H1 (cell line): ENCODE measurements at regions not wholly inside any gene's neighbourhood (a gene's known extent, or its start where the extent isn't known, plus 50 kb on each side); places are given as distances from the start of the nearest gene placed in this dataset.

ENCODE experiments used
- CTCF ChIA-PET: fragments of 300-600 bp; sonication (Branson Sonifier 250); formaldehyde crosslinking; loops from one replicate; lab custom pipeline; 2021; ENCODE audit not compliant: partially characterized antibody; lab: Charles Lee
- POLR2A ChIA-PET: fragments of 300-600 bp; sonication (Branson Sonifier 250); formaldehyde crosslinking; loops from one replicate; lab custom pipeline; 2021; ENCODE audit warnings: inconsistent platforms; ENCODE audit not compliant: partially characterized antibody; lab: Charles Lee
- DNase-seq, 2 experiments: peaks; one replicate each; pipeline versions ENCODE4 v3.0.0 to v3.0.0-alpha.2; 2010 to 2022; ENCODE audit warnings: low spot score in 2 of 2, low read depth in 1 of 2, mixed read lengths in 1 of 2
- FAIRE-seq: peaks from 2 replicates; lab custom pipeline; 2011; peaks lifted over from hg19 to GRCh38; lab: Jason Lieb, UNC
- H2AFZ ChIP-seq: 2 replicates; pipeline ENCODE4 v1.8.1; 2012; ENCODE audit warnings: low read length, inconsistent platforms
- H2AK5ac ChIP-seq: 2 replicates; pipeline ENCODE4 v1.6.1; 2013; ENCODE audit warnings: low read depth, low read length
- H2BK120ac ChIP-seq: replicated peaks from 2 replicates; pipeline ENCODE3; 2013; ENCODE audit warnings: low read depth, low read length, inconsistent platforms
- H2BK12ac ChIP-seq: 2 replicates; pipeline ENCODE4 v1.6.1; 2013; ENCODE audit warnings: low read depth, low read length
- H2BK15ac ChIP-seq: 2 replicates; pipeline ENCODE4 v1.6.1; 2013; ENCODE audit warnings: low read length
- H2BK20ac ChIP-seq: 2 replicates; pipeline ENCODE4 v1.6.1; 2013; ENCODE audit warnings: low read length
- H2BK5ac ChIP-seq: 2 replicates; pipeline ENCODE4 v1.6.1; 2013; ENCODE audit warnings: low read depth, low read length
- H3K14ac ChIP-seq: 2 replicates; pipeline ENCODE4 v1.6.1; 2013; ENCODE audit warnings: inconsistent platforms; ENCODE audit not compliant: insufficient read length
- H3K18ac ChIP-seq: 2 replicates; pipeline ENCODE4 v1.6.1; 2013; ENCODE audit warnings: low read length; ENCODE audit errors: extremely low read depth
- H3K23ac ChIP-seq: 2 replicates; pipeline ENCODE4 v1.6.1; 2013; ENCODE audit warnings: inconsistent platforms; ENCODE audit not compliant: insufficient read length
- H3K23me2 ChIP-seq: 2 replicates; pipeline ENCODE4 v1.6.1; 2013; ENCODE audit warnings: low read depth, low read length
- H3K27ac ChIP-seq: 2 replicates; pipeline ENCODE4 v1.6.1; 2011; ENCODE audit warnings: low read depth, low read length, inconsistent platforms
- H3K27me3 ChIP-seq, 4 experiments: replicated peaks in 1 of 4; 1 replicate in 1 of 4; 2 replicates in 3 of 4; pipeline versions ENCODE4 v1.6.1 to v1.8.1; 2011 to 2013; ENCODE audit warnings: low read length in 3 of 4, mild to moderate bottlenecking in 3 of 4, inconsistent platforms in 2 of 4, mixed read lengths in 2 of 4, moderate library complexity in 1 of 4; ENCODE audit not compliant: control insufficient read depth in 3 of 4, insufficient read depth in 3 of 4; ENCODE audit errors: extremely low read depth in 1 of 4
- H3K36me3 ChIP-seq, 4 experiments: 2 replicates each; pipeline versions ENCODE4 v1.6.1 to v1.8.1; 2011 to 2013; ENCODE audit warnings: mild to moderate bottlenecking in 4 of 4, low read length in 3 of 4, moderate library complexity in 2 of 4, control low read depth in 1 of 4, inconsistent platforms in 1 of 4; ENCODE audit not compliant: insufficient read depth in 4 of 4, control insufficient read depth in 2 of 4
- H3K4ac ChIP-seq: replicated peaks from 2 replicates; pipeline ENCODE3; 2013; ENCODE audit warnings: low read length, low read depth, mixed read lengths, inconsistent platforms; ENCODE audit not compliant: insufficient read length
- H3K4me1 ChIP-seq, 4 experiments: replicated peaks in 1 of 4; 1 replicate in 1 of 4; 2 replicates in 3 of 4; pipeline versions ENCODE4 v1.6.1 to v1.8.1; 2011 to 2013; ENCODE audit warnings: low read length in 3 of 4, inconsistent platforms in 2 of 4, mixed read lengths in 1 of 4; ENCODE audit not compliant: insufficient read depth in 4 of 4, control insufficient read depth in 3 of 4
- H3K4me2 ChIP-seq, 2 experiments: 2 replicates each; pipeline versions ENCODE4 v1.6.1 to v1.8.1; 2011 to 2013; ENCODE audit warnings: low read depth in 2 of 2, low read length in 2 of 2, control low read depth in 1 of 2, inconsistent platforms in 1 of 2, mild to moderate bottlenecking in 1 of 2; ENCODE audit not compliant: insufficient read depth in 1 of 2
- H3K4me3 ChIP-seq, 4 experiments: fragments of 200-600, 300-600 bp in 1 of 4; sonication (generic), shearing (Covaris generic), sonication (Bioruptor Twin) in 1 of 4; 2 replicates each; pipeline versions ENCODE4 v1.5.1 to v1.8.1; 2011 to 2016; ENCODE audit warnings: low read length in 4 of 4, low read depth in 3 of 4, control low read depth in 2 of 4, inconsistent platforms in 2 of 4, mild to moderate bottlenecking in 2 of 4, mixed read lengths in 1 of 4, moderate library complexity in 1 of 4; ENCODE audit not compliant: insufficient read depth in 2 of 4; ENCODE audit errors: extremely low read depth in 1 of 4
- H3K56ac ChIP-seq: replicated peaks from 2 replicates; pipeline ENCODE3; 2013; ENCODE audit warnings: low read depth, mild to moderate bottlenecking, mixed read lengths, low read length, inconsistent platforms; ENCODE audit not compliant: insufficient read length
- H3K79me1 ChIP-seq: 2 replicates; pipeline ENCODE4 v1.6.1; 2013; ENCODE audit warnings: low read depth, low read length, control low read depth
- H3K79me2 ChIP-seq, 2 experiments: 2 replicates each; pipeline versions ENCODE4 v1.6.1 to v1.8.1; 2012 to 2013; ENCODE audit warnings: low read length in 2 of 2, mild to moderate bottlenecking in 2 of 2, inconsistent platforms in 1 of 2; ENCODE audit not compliant: insufficient read depth in 2 of 2, control insufficient read depth in 1 of 2
- H3K9ac ChIP-seq, 4 experiments: replicated peaks in 1 of 4; 1 replicate in 1 of 4; 2 replicates in 3 of 4; pipeline versions ENCODE4 v1.6.1 to v1.8.1; 2011 to 2013; ENCODE audit warnings: low read depth in 3 of 4, low read length in 3 of 4, control low read depth in 2 of 4, mild to moderate bottlenecking in 2 of 4, moderate library complexity in 2 of 4, inconsistent platforms in 1 of 4; ENCODE audit errors: extremely low read depth in 1 of 4
- H3K9me3 ChIP-seq, 2 experiments: 2 replicates each; pipeline versions ENCODE4 v1.6.1 to v1.8.1; 2012 to 2013; ENCODE audit warnings: mild to moderate bottlenecking in 2 of 2, moderate library complexity in 2 of 2, control low read depth in 1 of 2, inconsistent platforms in 1 of 2, low read depth in 1 of 2, low read length in 1 of 2, mixed read lengths in 1 of 2; ENCODE audit not compliant: insufficient read depth in 2 of 2
- H4K20me1 ChIP-seq, 2 experiments: replicated peaks in 1 of 2; 2 replicates each; pipeline versions ENCODE3 to v1.8.1; 2011 to 2013; ENCODE audit warnings: inconsistent platforms in 2 of 2, low read length in 2 of 2, mild to moderate bottlenecking in 1 of 2; ENCODE audit not compliant: insufficient read depth in 2 of 2, control insufficient read depth in 1 of 2
- H4K5ac ChIP-seq: 2 replicates; pipeline ENCODE4 v1.6.1; 2013; ENCODE audit warnings: low read length, low read depth, mixed read lengths, inconsistent platforms; ENCODE audit not compliant: insufficient read length
- H4K8ac ChIP-seq: 2 replicates; pipeline ENCODE4 v1.8.0; 2013; ENCODE audit warnings: mild to moderate bottlenecking, moderate library complexity, low read length, inconsistent platforms; ENCODE audit not compliant: insufficient read depth; ENCODE audit errors: extremely low read depth
- H4K91ac ChIP-seq: replicated peaks from 2 replicates; pipeline ENCODE3; 2013; ENCODE audit warnings: low read length, mixed read lengths, inconsistent platforms; ENCODE audit not compliant: insufficient read length
- CREB1 ChIP-seq: IDR thresholded peaks from 2 replicates; pipeline ENCODE4 v1.6.1; 2012; ENCODE audit warnings: inconsistent platforms
- WGBS, 2 experiments: shearing (Covaris generic) in 1 of 2; methylation state at CpG; one replicate each; pipeline versions ENCODE4 v1.1.6 to v1.1.7; 2013 to 2015; ENCODE audit warnings: low lambda C conversion rate in 2 of 2, mixed read lengths in 2 of 2, inconsistent platforms in 1 of 2, low coverage in 1 of 2, missing lambda C conversion rate in 1 of 2; ENCODE audit not compliant: insufficient replicate concordance in 2 of 2, insufficient coverage in 1 of 2, insufficient read length in 1 of 2; ENCODE audit errors: extremely low coverage in 1 of 2, missing lambda C conversion rate in 1 of 2; 5-methylcytosine and 5-hydroxymethylcytosine counted together

- no peak overlapping the region for H2AFZ ChIP-seq
- no peak overlapping the region for H3K4me3 ChIP-seq
- no peaks in the 10 kb centered on the region for H3K79me2 ChIP-seq
- H4K5ac ChIP-seq: no peak overlapping the region
- H2BK15ac ChIP-seq: no peak overlapping the region
- peaks cover 7 to 20% (median 12%) of the 10 kb centered on the region in 4 experiments; a peak in 5 of 7 replicates for H3K27me3 ChIP-seq
- no peak overlapping the region for H3K27ac ChIP-seq
- H4K8ac ChIP-seq: no peak overlapping the region
- WGBS, 2 experiments: 88% methylated on average over 11 of the region's 11 CpGs; no CpG with 5 or more reads in 1 of the 2 experiments
- no peaks in the 10 kb centered on the region for H3K23me2 ChIP-seq
- DNase-seq (no peak), FAIRE-seq (no peak)
- H3K9ac ChIP-seq: no peak overlapping the region
- no peaks in the 10 kb centered on the region for H3K36me3 ChIP-seq
- no peak overlapping the region for H3K23ac ChIP-seq
- H3K79me1 ChIP-seq: no peaks in the 10 kb centered on the region
- POLR2A ChIA-PET: no interaction called here
- H2AK5ac ChIP-seq: no peak overlapping the region
- H3K14ac ChIP-seq: no peak overlapping the region
- H3K18ac ChIP-seq: no peak overlapping the region
- H3K4me2 ChIP-seq: no peak overlapping the region
- H4K91ac ChIP-seq: no peak overlapping the region
- H3K4ac ChIP-seq: no peak overlapping the region
- no peak overlapping the region for H2BK20ac ChIP-seq
- H4K20me1 ChIP-seq: peaks cover 0 to 1% of the 10 kb centered on the region in 2 experiments
- no peak overlapping the region for H2BK120ac ChIP-seq
- H3K9me3 ChIP-seq: no peaks in the 10 kb centered on the region
- peaks cover 0 to 9% (median 0%) of the 10 kb centered on the region in 4 experiments; a peak in 2 of 7 replicates for H3K4me1 ChIP-seq
- no peak overlapping the region for H2BK5ac ChIP-seq
- CTCF ChIA-PET: interaction anchor here (0.6 to 1.4 kb wide), 4 partner anchors 12 to 157 kb away, joined by 3 read pairs; no protein-coding TSS in a partner anchor
- H2BK12ac ChIP-seq: no peak overlapping the region
- no peak overlapping the region for H3K56ac ChIP-seq
- TF ChIP-seq CREB1: no peak
These were observed 71.1 kb upstream of the SOX5 start for GRCh38 chr12:24020397-24021163.
